ENCODE measurements at regions not wholly inside any gene's neighbourhood (a gene's known extent, or its start where the extent isn't known, plus 50 kb on each side); places are given as distances from the start of the nearest gene placed in this dataset.

GRCh38 chrX:125101971-125102755, 217.5 kb upstream of the TEX13C start:
- H3K4me3 Mint-ChIP-seq: no peak overlapping the region
- no peak overlapping the region for H3K27ac Mint-ChIP-seq
- no peak for DNase-seq (ENCODE audit: extremely low spot score, unreplicated experiment)
- no peak for TF ChIP-seq CTCF (conservative IDR thresholded peaks at IDR 0.05)
- H3K4me1 Mint-ChIP-seq (ENCODE audit: unreplicated experiment): no peaks in the 10 kb centered on the region
- no peaks in the 10 kb centered on the region for H3K9me3 Mint-ChIP-seq
- no peaks in the 10 kb centered on the region for H3K36me3 Mint-ChIP-seq
- no peaks in the 10 kb centered on the region for H3K27me3 Mint-ChIP-seq

DNA sequence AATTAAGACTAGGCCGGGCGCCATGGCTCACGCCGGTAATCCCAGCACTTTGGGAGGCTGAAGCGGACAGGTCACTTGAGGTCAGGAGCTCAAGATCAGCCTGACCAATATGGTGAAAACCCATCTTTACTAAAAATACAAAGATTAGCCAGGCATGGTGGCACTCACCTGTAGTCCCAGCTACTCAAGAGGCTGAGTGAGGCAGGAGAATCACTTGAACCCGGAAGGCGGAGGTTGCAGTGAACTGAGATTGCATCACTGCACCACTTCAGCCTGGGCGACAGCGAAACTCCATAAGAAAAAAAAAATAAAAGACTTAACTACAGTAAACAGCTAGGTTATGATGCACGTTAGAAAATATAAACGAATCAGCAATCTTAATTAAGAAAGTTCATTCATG, 216.0 kb upstream of the TEX13C start:
- Mint-ChIP-seq H3K4me1 (ENCODE audit: unreplicated experiment) (no peaks in the 10 kb centered on the region), H3K27me3 (no peaks in the 10 kb centered on the region), H3K27ac (no peak overlapping the region), H3K9me3 (no peaks in the 10 kb centered on the region), H3K4me3 (no peak overlapping the region), H3K36me3 (no peaks in the 10 kb centered on the region)
- no peak for TF ChIP-seq CTCF (conservative IDR thresholded peaks at IDR 0.05)
- DNase-seq (ENCODE audit: extremely low spot score, unreplicated experiment): no peak

- TF ChIP-seq CTCF (conservative IDR thresholded peaks at IDR 0.05): no peak
- Mint-ChIP-seq H3K27ac (no peak overlapping the region), H3K36me3 (no peaks in the 10 kb centered on the region), H3K27me3 (no peaks in the 10 kb centered on the region), H3K9me3 (no peaks in the 10 kb centered on the region), H3K4me1 (ENCODE audit: unreplicated experiment) (no peaks in the 10 kb centered on the region), H3K4me3 (no peak overlapping the region)
- DNase-seq (ENCODE audit: extremely low spot score, unreplicated experiment): no peak
These were observed 210.8 kb upstream of the TEX13C start for GRCh38 chrX:125108921-125109320.

DNA sequence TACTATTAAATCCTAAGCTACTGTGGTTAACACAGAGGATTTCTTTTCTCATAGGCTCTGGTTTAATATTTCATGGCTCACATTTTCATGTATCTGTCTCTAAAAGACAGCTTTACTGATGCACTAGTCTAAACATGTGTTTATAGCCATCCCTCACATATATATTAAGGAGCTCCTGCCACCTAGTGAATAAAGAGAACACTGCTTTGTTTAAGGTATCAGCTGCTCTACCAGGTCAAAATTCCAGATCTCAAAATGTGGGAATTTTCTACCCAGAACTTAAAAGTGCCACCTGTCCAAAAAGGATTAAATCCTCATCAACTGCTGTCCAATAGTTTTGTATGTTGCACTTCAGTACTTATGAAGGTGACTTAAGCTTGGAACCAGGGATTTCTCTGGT, 188.5 kb upstream of the TEX13C start:
- no peak overlapping the region for H3K27ac Mint-ChIP-seq
- TF ChIP-seq CTCF (conservative IDR thresholded peaks at IDR 0.05): peak; percentile 64
- no peak for DNase-seq (ENCODE audit: extremely low spot score, unreplicated experiment)
- H3K9me3 Mint-ChIP-seq: no peaks in the 10 kb centered on the region
- no peak overlapping the region for H3K4me3 Mint-ChIP-seq
- peaks cover 4% of the 10 kb centered on the region for H3K27me3 Mint-ChIP-seq
- H3K4me1 Mint-ChIP-seq (ENCODE audit: unreplicated experiment): no peaks in the 10 kb centered on the region
- no peaks in the 10 kb centered on the region for H3K36me3 Mint-ChIP-seq

GRCh38 chrX:125132274-125132673, 187.4 kb upstream of the TEX13C start:
- H3K27me3 Mint-ChIP-seq: peaks cover 4% of the 10 kb centered on the region
- no peaks in the 10 kb centered on the region for H3K36me3 Mint-ChIP-seq
- H3K27ac Mint-ChIP-seq: no peak overlapping the region
- no peaks in the 10 kb centered on the region for H3K9me3 Mint-ChIP-seq
- H3K4me3 Mint-ChIP-seq: no peak overlapping the region
- H3K4me1 Mint-ChIP-seq (ENCODE audit: unreplicated experiment): no peaks in the 10 kb centered on the region
- peak; percentile 69 for TF ChIP-seq CTCF (conservative IDR thresholded peaks at IDR 0.05)
- no peak for DNase-seq (ENCODE audit: extremely low spot score, unreplicated experiment)

Measured in type B pancreatic cell (in vitro differentiated cells).